ENCODE measurements at regions not wholly inside any gene's neighbourhood (a gene's known extent, or its start where the extent isn't known, plus 50 kb on each side); places are given as distances from the start of the nearest gene placed in this dataset.
"Not testable (repeated sequence)": the region's sequence is repeated elsewhere in the genome, so short reads cannot be mapped to it uniquely, and the experiment has no call there.

- no peaks in the 10 kb centered on the region for H3K36me3 Mint-ChIP-seq
- no peak overlapping the region for H3K27ac Mint-ChIP-seq
- no peak overlapping the region for H3K4me3 Mint-ChIP-seq
- no peaks in the 10 kb centered on the region for H3K9me3 Mint-ChIP-seq
- TF ChIP-seq CTCF (conservative IDR thresholded peaks at IDR 0.05): peak; percentile 83
- peaks cover 4% of the 10 kb centered on the region for H3K27me3 Mint-ChIP-seq
- no peak for DNase-seq (ENCODE audit: extremely low spot score, unreplicated experiment)
- H3K4me1 Mint-ChIP-seq (ENCODE audit: unreplicated experiment): no peaks in the 10 kb centered on the region
These were observed 134.1 kb downstream of the OR13H1 start for GRCh38 chrX:131677655-131678628.

- H3K9me3 Mint-ChIP-seq; H3K27me3 Mint-ChIP-seq; H3K36me3 Mint-ChIP-seq; H3K4me3 Mint-ChIP-seq; DNase-seq (ENCODE audit: extremely low spot score, unreplicated experiment); H3K27ac Mint-ChIP-seq; H3K4me1 Mint-ChIP-seq (ENCODE audit: unreplicated experiment): not testable (repeated sequence)
These were observed 138.9 kb downstream of the OR13H1 start for GRCh38 chrX:131682735-131683134.

GRCh38 chrX:131693359-131693758, 149.5 kb downstream of the OR13H1 start:
- no peaks in the 10 kb centered on the region for H3K36me3 Mint-ChIP-seq
- no peak for TF ChIP-seq CTCF (conservative IDR thresholded peaks at IDR 0.05)
- no peaks in the 10 kb centered on the region for H3K4me1 Mint-ChIP-seq (ENCODE audit: unreplicated experiment)
- DNase-seq (ENCODE audit: extremely low spot score, unreplicated experiment): no peak
- no peak overlapping the region for H3K27ac Mint-ChIP-seq
- no peak overlapping the region for H3K4me3 Mint-ChIP-seq
- no peaks in the 10 kb centered on the region for H3K9me3 Mint-ChIP-seq
- no peaks in the 10 kb centered on the region for H3K27me3 Mint-ChIP-seq

- H3K9me3 Mint-ChIP-seq; H3K36me3 Mint-ChIP-seq; DNase-seq (ENCODE audit: extremely low spot score, unreplicated experiment); H3K27me3 Mint-ChIP-seq; H3K4me3 Mint-ChIP-seq; H3K27ac Mint-ChIP-seq; H3K4me1 Mint-ChIP-seq (ENCODE audit: unreplicated experiment): not testable (repeated sequence)
These were observed 153.1 kb downstream of the OR13H1 start for GRCh38 chrX:131696989-131697388.

GRCh38 chrX:131703646-131704045, 159.8 kb downstream of the OR13H1 start:
- H3K27ac Mint-ChIP-seq: no peak overlapping the region
- no peaks in the 10 kb centered on the region for H3K36me3 Mint-ChIP-seq
- no peaks in the 10 kb centered on the region for H3K9me3 Mint-ChIP-seq
- no peak overlapping the region for H3K4me3 Mint-ChIP-seq
- TF ChIP-seq CTCF (conservative IDR thresholded peaks at IDR 0.05): no peak
- no peaks in the 10 kb centered on the region for H3K27me3 Mint-ChIP-seq
- no peaks in the 10 kb centered on the region for H3K4me1 Mint-ChIP-seq (ENCODE audit: unreplicated experiment)
- DNase-seq (ENCODE audit: extremely low spot score, unreplicated experiment): no peak

GRCh38 chrX:131704136-131704695, 160.3 kb downstream of the OR13H1 start:
- Mint-ChIP-seq H3K27me3 (no peaks in the 10 kb centered on the region), H3K9me3 (no peaks in the 10 kb centered on the region), H3K27ac (no peak overlapping the region), H3K4me3 (no peak overlapping the region), H3K36me3 (no peaks in the 10 kb centered on the region), H3K4me1 (ENCODE audit: unreplicated experiment) (no peaks in the 10 kb centered on the region)
- no peak for TF ChIP-seq CTCF (conservative IDR thresholded peaks at IDR 0.05)
- no peak for DNase-seq (ENCODE audit: extremely low spot score, unreplicated experiment)
